Mesothelial cell of epicardium (in vitro differentiated cells): ENCODE measurements at regions not wholly inside any gene's neighbourhood (a gene's known extent, or its start where the extent isn't known, plus 50 kb on each side); places are given as distances from the start of the nearest gene placed in this dataset.

Experiments
- DNase-seq, 2 experiments: peaks; one replicate each; pipeline ENCODE4 v3.0.0; 2021; ENCODE audit warnings: low spot score in 2 of 2; ENCODE audit not compliant: unreplicated experiment in 2 of 2
- H3K27ac Mint-ChIP-seq: 2 replicates; pipeline ENCODE4 v1.8.0; 2021; ENCODE audit warnings: mixed read lengths
- H3K27me3 Mint-ChIP-seq: 2 replicates; pipeline ENCODE4 v1.8.0; 2021; ENCODE audit warnings: low read depth, mixed read lengths
- H3K36me3 Mint-ChIP-seq: 2 replicates; pipeline ENCODE4 v1.8.0; 2021; ENCODE audit warnings: mixed read lengths
- H3K4me1 Mint-ChIP-seq: 2 replicates; pipeline ENCODE4 v1.8.0; 2021; ENCODE audit warnings: mixed read lengths
- H3K4me3 Mint-ChIP-seq: 2 replicates; pipeline ENCODE4 v1.8.0; 2021; ENCODE audit warnings: mild to moderate bottlenecking, moderate library complexity, mixed read lengths
- H3K9me3 Mint-ChIP-seq: 2 replicates; pipeline ENCODE4 v1.8.0; 2021; ENCODE audit warnings: mixed read lengths
- TF ChIP-seq, protein P1 (sequence below): fragments of 200-600 bp; sonication (generic); IDR thresholded peaks from one replicate; pipeline ENCODE4 v1.5.0; 2021; ENCODE audit warnings: antibody characterized with exemption; ENCODE audit not compliant: unreplicated experiment

DNA sequence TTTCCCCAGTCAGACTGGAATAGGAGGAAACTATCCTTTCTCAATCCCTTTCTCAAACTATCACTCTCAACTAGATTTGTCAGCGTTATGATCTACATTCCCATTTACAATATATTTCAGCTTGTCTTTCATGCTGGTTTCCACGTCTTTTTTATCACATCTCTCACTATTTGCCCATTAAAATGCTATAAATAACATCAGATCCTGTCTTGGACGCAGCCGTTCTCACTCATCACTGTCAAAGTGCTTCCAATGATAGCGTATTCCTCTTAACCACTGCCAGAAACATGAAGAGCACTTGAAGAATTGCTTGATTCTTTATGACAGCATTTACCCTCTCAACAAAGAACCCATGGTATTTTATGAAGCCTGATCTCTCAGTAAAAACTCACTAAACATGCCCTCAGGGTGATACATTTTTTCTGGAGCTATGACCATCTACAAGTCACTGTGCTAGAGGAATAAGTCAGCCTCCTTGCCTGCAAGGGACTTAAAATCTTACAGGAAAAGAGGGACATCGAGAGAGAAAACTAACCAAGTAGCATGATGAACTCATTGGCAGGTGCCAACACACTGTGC lies 205.6 kb upstream of the PFKP start:
- H3K27me3 Mint-ChIP-seq = peaks cover 32% of the 10 kb centered on the region
- no peaks in the 10 kb centered on the region for H3K9me3 Mint-ChIP-seq
- TF ChIP-seq, protein P1, sequence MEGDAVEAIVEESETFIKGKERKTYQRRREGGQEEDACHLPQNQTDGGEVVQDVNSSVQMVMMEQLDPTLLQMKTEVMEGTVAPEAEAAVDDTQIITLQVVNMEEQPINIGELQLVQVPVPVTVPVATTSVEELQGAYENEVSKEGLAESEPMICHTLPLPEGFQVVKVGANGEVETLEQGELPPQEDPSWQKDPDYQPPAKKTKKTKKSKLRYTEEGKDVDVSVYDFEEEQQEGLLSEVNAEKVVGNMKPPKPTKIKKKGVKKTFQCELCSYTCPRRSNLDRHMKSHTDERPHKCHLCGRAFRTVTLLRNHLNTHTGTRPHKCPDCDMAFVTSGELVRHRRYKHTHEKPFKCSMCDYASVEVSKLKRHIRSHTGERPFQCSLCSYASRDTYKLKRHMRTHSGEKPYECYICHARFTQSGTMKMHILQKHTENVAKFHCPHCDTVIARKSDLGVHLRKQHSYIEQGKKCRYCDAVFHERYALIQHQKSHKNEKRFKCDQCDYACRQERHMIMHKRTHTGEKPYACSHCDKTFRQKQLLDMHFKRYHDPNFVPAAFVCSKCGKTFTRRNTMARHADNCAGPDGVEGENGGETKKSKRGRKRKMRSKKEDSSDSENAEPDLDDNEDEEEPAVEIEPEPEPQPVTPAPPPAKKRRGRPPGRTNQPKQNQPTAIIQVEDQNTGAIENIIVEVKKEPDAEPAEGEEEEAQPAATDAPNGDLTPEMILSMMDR = no peak
- H3K27ac Mint-ChIP-seq = no peak overlapping the region
- no peak overlapping the region for H3K4me3 Mint-ChIP-seq
- no peaks in the 10 kb centered on the region for H3K4me1 Mint-ChIP-seq
- no peaks in the 10 kb centered on the region for H3K36me3 Mint-ChIP-seq
- no peak for DNase-seq

- TF ChIP-seq, protein P1 = no peak
- Mint-ChIP-seq H3K27ac (no peak overlapping the region), H3K36me3 (no peaks in the 10 kb centered on the region), H3K9me3 (no peaks in the 10 kb centered on the region), H3K27me3 (peaks cover 46% of the 10 kb centered on the region), H3K4me1 (no peaks in the 10 kb centered on the region), H3K4me3 (no peak overlapping the region)
- no peak for DNase-seq
These were observed 208.9 kb upstream of the PFKP start for GRCh38 chr10:2858452-2858851.

DNA sequence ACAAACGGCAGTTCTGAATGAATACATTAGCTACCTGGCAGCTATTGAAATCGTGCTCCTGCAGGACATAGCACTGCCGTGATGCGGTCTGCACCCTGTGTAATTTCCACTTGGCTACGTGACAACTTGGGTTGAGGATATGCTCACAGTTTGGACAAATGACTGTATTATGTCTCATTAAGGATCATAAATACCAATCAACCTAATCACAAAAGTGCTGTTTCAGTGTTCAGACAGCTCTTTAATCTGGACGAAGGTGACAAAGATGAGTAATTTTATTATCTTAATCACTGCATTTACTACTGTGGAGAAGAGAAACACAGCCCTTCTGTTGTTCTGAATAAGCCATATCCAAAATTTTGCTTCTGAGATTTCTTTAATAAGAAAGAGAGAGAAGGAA lies 210.8 kb upstream of the PFKP start:
- Mint-ChIP-seq H3K36me3 (no peaks in the 10 kb centered on the region), H3K4me1 (no peaks in the 10 kb centered on the region), H3K9me3 (no peaks in the 10 kb centered on the region), H3K27me3 (peaks cover 50% of the 10 kb centered on the region), H3K4me3 (no peak overlapping the region), H3K27ac (no peak overlapping the region)
- TF ChIP-seq, protein P1 = no peak
- no peak for DNase-seq

DNA sequence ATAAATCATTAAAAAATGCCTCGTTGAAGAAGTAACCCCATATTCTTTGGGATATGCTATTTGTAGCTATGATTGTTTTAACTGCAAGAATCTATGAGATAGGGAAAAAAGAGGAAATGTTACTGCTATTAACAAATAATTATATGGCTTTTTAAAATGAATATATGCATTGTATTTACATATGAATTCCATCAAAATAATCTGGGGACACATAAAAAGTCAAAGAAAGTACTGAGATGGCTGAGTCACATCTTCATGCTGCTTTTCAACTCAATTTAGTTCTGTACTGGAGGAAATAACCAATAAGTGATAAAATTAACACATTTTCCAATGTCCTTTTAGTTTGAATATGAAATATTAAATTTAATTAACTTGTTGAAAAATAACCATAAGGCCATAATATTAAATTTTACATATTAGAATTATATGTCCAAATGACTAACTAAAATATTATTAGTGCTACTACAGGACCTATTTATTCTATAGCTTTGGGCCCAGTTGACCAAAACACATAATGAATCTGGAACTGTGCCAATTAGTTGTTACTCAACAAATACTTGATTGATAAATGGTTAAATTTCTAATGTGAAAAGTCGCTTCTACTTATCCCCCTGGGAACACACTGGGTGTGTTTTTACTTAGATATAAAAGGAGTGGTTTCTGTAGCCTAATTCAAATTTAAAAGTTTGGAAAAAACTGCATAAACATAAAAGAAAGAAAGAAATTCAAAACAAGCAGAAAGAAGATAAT lies 214.6 kb upstream of the PFKP start:
- TF ChIP-seq, protein P1 = no peak
- Mint-ChIP-seq H3K27ac (no peak overlapping the region), H3K27me3 (peaks cover 37% of the 10 kb centered on the region), H3K4me3 (no peak overlapping the region), H3K9me3 (no peaks in the 10 kb centered on the region), H3K4me1 (no peaks in the 10 kb centered on the region), H3K36me3 (no peaks in the 10 kb centered on the region)
- DNase-seq = no peak

DNA sequence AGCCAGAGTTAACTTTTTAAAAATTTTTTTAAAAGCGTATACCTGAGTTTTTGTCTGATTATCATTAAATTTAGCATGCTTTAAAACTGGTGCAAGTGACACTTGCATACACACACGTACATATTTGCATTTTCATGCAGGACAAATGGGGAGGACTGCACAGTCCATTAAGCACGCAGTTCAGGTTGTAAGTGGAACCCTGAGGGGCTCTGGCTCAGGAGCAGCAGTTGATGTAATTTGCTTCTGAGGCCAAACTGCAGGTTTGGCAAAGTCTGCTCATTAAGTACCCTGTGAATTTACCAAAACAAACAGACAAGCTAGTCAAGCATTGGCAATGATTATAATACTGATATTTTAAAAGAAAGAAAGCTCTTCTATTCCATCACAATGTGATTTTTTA lies 215.8 kb upstream of the PFKP start:
- Mint-ChIP-seq H3K27ac (no peak overlapping the region), H3K4me1 (no peaks in the 10 kb centered on the region), H3K9me3 (no peaks in the 10 kb centered on the region), H3K27me3 (peaks cover 29% of the 10 kb centered on the region), H3K4me3 (no peak overlapping the region), H3K36me3 (no peaks in the 10 kb centered on the region)
- TF ChIP-seq, protein P1 = no peak
- DNase-seq = no peak
